ENCODE measurements at regions not wholly inside any gene's neighbourhood (a gene's known extent, or its start where the extent isn't known, plus 50 kb on each side); places are given as distances from the start of the nearest gene placed in this dataset.

DNA sequence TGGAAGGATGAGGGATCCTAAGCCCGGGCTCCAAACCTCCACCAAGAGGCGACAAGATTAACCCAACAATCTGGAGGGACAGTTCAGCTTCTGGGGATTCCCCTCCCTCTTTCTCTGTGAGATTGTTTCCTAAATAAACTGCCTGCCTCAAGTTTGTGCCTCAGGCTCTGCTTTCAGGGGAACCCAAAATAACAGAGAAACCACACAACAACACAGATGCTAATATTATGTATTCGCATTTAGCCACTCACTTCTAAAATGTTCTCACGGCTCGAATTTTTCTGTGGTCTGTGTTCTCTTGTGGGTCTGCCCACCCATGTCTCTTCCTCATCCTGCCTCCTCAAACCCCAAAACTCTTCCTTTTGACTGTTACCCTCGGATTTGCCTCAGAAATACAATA is 1381.1 kb upstream of the SLC10A2 start:
- peaks cover 0 to 13% (median 0%) of the 10 kb centered on the region in 3 donors for H3K9me3 ChIP-seq
- H3K27me3 ChIP-seq, result no peaks in the 10 kb centered on the region
- ATAC-seq, result no peak
- H3K36me3 ChIP-seq, result no peaks in the 10 kb centered on the region
- TF ChIP-seq EP300 (IDR thresholded peaks at IDR 0.05), result no peak
- TF ChIP-seq POLR2A (IDR thresholded peaks at IDR 0.05), result no peak
- TF ChIP-seq POLR2AphosphoS5 (IDR thresholded peaks at IDR 0.05), result no peak
- TF ChIP-seq, protein P1, sequence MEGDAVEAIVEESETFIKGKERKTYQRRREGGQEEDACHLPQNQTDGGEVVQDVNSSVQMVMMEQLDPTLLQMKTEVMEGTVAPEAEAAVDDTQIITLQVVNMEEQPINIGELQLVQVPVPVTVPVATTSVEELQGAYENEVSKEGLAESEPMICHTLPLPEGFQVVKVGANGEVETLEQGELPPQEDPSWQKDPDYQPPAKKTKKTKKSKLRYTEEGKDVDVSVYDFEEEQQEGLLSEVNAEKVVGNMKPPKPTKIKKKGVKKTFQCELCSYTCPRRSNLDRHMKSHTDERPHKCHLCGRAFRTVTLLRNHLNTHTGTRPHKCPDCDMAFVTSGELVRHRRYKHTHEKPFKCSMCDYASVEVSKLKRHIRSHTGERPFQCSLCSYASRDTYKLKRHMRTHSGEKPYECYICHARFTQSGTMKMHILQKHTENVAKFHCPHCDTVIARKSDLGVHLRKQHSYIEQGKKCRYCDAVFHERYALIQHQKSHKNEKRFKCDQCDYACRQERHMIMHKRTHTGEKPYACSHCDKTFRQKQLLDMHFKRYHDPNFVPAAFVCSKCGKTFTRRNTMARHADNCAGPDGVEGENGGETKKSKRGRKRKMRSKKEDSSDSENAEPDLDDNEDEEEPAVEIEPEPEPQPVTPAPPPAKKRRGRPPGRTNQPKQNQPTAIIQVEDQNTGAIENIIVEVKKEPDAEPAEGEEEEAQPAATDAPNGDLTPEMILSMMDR (IDR thresholded peaks at IDR 0.05), result no peak
- 81 to 88% methylated on average over 6 of the region's 6 CpGs for WGBS, 2 donors (ENCODE audit: low coverage in 1 of 2)
- no peak overlapping the region for H3K4me3 ChIP-seq
- H3K27ac ChIP-seq, result no peak overlapping the region
- no peaks in the 10 kb centered on the region for H3K4me1 ChIP-seq

DNA sequence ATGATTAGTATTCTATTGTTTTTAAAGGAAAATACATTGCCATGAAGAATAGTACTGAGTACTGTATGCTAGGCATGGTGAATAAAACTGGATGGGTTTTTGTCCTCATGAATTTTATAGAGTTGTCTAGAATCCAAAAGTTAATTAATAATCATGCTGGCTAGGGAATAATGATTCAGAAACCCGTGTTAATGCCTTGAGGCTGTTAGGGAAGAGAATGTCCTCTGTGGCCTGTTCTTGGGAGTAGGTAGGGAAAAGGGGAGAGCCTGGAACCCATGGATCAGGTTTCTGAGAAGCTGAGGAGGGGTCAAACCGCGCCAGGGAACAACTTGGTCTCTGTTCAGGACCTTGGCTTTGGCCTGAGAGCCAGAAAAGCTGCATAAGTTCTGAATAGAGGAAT is 1376.3 kb upstream of the SLC10A2 start:
- TF ChIP-seq EP300 (IDR thresholded peaks at IDR 0.05), result no peak
- TF ChIP-seq, protein P1 (IDR thresholded peaks at IDR 0.05), result no peak
- no peak for TF ChIP-seq POLR2A (IDR thresholded peaks at IDR 0.05)
- TF ChIP-seq POLR2AphosphoS5 (IDR thresholded peaks at IDR 0.05), result no peak
- no peaks in the 10 kb centered on the region for H3K27me3 ChIP-seq
- H3K4me1 ChIP-seq, result no peaks in the 10 kb centered on the region
- no peaks in the 10 kb centered on the region for H3K36me3 ChIP-seq
- no peaks in the 10 kb centered on the region for H3K9me3 ChIP-seq
- no peak overlapping the region for H3K4me3 ChIP-seq
- no peak overlapping the region for H3K27ac ChIP-seq
- WGBS, 2 donors (ENCODE audit: low coverage in 1 of 2), result 61 to 72% methylated on average over 3 of the region's 3 CpGs
- no peak for ATAC-seq

DNA sequence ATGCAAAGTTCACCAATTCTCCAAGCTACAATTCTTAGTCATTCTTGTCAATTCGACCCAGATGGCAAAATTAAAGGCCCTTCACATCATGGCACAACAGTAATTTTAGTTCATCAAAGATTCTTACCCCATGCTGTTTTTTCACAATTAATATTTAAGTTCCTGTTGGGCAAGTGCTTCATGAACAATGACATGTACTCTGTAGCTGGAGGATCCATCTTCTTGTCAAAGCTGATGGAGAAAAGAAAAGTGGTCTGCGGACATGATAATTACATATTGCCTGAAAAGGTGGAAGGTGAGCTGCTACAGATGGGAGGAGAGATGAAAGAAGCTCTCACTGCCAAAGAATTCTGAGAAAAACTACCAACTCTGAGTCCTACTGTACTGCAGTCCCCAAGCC is 1370.3 kb upstream of the SLC10A2 start:
- H3K36me3 ChIP-seq, result no peaks in the 10 kb centered on the region
- no peak overlapping the region for H3K4me3 ChIP-seq
- no peak overlapping the region for H3K27ac ChIP-seq
- no peaks in the 10 kb centered on the region for H3K27me3 ChIP-seq
- TF ChIP-seq POLR2A (IDR thresholded peaks at IDR 0.05) (no peak), POLR2AphosphoS5 (IDR thresholded peaks at IDR 0.05) (no peak), EP300 (IDR thresholded peaks at IDR 0.05) (no peak)
- TF ChIP-seq, protein P1 (IDR thresholded peaks at IDR 0.05), result no peak
- no peaks in the 10 kb centered on the region for H3K4me1 ChIP-seq
- 56 to 83% methylated on average over 1 to 2 of the region's 2 CpGs for WGBS, 2 donors (ENCODE audit: low coverage in 1 of 2)
- no peak for ATAC-seq
- no peaks in the 10 kb centered on the region for H3K9me3 ChIP-seq

DNA sequence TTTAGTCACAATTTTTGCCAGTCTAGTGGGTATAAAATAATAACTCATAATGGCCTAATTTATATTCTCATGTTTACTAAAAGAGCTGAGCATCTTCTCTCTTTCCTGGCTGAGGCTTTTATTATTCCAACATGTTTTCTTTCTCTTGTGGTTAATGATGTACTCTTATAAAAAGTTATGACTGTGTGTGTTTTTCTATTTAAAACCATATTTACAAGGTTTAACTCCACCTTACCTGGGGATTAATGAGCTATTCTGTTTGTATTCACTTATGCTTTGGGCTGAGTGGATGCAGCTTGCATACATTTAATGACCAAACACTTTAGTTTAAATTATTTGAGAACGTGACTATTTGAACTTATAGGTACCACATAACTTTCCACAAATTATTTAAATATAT is 1365.7 kb upstream of the SLC10A2 start:
- H3K27ac ChIP-seq, result no peak overlapping the region
- TF ChIP-seq, protein P1 (IDR thresholded peaks at IDR 0.05), result no peak
- TF ChIP-seq EP300 (IDR thresholded peaks at IDR 0.05) (no peak), POLR2AphosphoS5 (IDR thresholded peaks at IDR 0.05) (no peak), POLR2A (IDR thresholded peaks at IDR 0.05) (no peak)
- no peak overlapping the region for H3K4me3 ChIP-seq
- WGBS, 2 donors (ENCODE audit: low coverage in 1 of 2), result 89 to 94% methylated on average over 1 of the region's 1 CpG
- H3K4me1 ChIP-seq, result no peaks in the 10 kb centered on the region
- H3K36me3 ChIP-seq, result no peaks in the 10 kb centered on the region
- no peaks in the 10 kb centered on the region for H3K27me3 ChIP-seq
- no peak for ATAC-seq
- H3K9me3 ChIP-seq, result no peaks in the 10 kb centered on the region

DNA sequence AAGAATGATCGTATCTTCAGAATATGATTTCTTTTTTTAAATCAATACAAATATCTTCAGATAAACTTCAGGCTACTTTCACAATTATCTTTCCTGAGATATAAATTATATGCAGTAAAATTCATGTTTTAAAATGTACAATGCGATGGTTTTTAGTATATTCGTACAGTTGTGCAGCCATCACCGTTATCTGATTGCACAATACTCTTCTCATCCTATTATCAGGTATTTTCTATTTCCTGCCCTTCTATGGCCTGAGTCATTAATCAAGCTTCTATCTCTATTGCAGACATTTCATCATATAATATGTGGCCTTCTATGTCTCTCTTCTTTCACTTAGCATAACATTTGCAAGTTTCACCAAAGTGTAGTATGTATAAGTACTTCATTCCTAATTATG is 1360.2 kb upstream of the SLC10A2 start:
- no peaks in the 10 kb centered on the region for H3K27me3 ChIP-seq
- no peaks in the 10 kb centered on the region for H3K4me1 ChIP-seq
- TF ChIP-seq, protein P1 (IDR thresholded peaks at IDR 0.05), result no peak
- no peak for TF ChIP-seq POLR2AphosphoS5 (IDR thresholded peaks at IDR 0.05)
- no peak for TF ChIP-seq POLR2A (IDR thresholded peaks at IDR 0.05)
- TF ChIP-seq EP300 (IDR thresholded peaks at IDR 0.05), result no peak
- no peaks in the 10 kb centered on the region for H3K9me3 ChIP-seq
- no peak for ATAC-seq
- no peak overlapping the region for H3K4me3 ChIP-seq
- H3K27ac ChIP-seq, result no peak overlapping the region
- 89 to 93% methylated on average over 4 of the region's 4 CpGs for WGBS, 2 donors (ENCODE audit: low coverage in 1 of 2)
- H3K36me3 ChIP-seq, result no peaks in the 10 kb centered on the region

Data from gastroesophageal sphincter (tissue), 4 donors.